ENCODE measurements at regions not wholly inside any gene's neighbourhood (a gene's known extent, or its start where the extent isn't known, plus 50 kb on each side); places are given as distances from the start of the nearest gene placed in this dataset.
"Not testable (repeated sequence)": the region's sequence is repeated elsewhere in the genome, so short reads cannot be mapped to it uniquely, and the experiment has no call there.

DNA sequence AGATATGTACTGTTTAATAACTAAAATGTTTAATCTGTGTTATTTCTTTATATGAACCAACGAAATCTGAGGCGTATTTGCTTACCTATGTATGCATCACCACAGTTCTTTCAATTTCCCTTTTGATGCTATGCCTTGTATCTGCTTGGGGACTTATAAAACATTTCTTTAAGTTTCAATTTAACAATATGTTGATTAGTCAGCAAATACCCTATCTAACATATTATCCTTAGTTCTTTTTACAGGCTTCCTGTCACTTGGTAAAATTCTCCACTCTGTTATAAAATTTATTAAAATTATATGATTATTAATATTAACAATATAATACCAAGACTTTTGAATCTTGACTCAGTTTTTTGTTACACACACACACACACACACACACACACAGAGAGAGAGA lies 174.3 kb downstream of the CPS1 start:
- no peak for DNase-seq (ENCODE audit: low spot score)

DNA sequence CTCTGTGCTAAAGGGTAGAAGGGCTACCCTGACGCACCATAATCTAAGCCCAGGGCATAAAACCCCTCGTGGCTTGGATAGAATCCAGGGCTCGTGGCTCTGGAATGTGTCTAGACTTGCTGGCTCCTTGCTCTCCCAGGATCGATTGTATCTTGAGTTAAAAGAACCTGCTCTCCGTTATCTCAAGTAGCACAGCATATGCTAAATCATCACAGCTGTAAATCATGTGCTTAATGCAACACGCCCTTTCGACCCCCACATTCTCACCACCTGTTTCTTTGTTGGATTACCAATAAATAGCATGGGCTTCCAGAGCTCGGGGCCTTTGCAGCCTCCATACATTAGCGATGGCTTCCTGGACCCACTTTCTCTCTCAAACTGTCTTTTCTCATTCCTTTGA lies 190.4 kb downstream of the CPS1 start:
- not testable (repeated sequence) for DNase-seq (ENCODE audit: low spot score)

DNA sequence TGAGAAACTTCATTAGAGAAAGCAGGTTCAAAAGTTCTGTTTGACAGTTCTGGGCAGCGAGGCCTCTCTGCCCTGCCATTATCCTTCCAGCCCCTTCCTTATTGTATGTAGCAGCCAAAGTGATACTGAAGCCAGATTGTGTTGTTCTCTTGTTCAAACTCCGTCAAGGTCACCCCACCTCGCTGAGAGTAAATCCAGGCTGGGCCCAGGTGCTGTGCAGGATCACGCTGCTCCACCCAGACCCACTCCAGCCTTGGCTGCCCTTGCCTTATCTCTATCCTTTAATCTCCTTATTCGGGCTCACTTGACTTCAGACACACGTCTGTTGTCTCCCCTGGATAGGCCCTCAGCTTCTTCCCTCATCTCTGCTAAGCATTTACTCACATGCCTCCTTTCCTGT lies 196.1 kb downstream of the CPS1 start:
- no peak for DNase-seq (ENCODE audit: low spot score)

GRCh38 chr2:210753386-210753785 lies 197.0 kb downstream of the CPS1 start:
- DNase-seq (ENCODE audit: low spot score): no peak

DNA sequence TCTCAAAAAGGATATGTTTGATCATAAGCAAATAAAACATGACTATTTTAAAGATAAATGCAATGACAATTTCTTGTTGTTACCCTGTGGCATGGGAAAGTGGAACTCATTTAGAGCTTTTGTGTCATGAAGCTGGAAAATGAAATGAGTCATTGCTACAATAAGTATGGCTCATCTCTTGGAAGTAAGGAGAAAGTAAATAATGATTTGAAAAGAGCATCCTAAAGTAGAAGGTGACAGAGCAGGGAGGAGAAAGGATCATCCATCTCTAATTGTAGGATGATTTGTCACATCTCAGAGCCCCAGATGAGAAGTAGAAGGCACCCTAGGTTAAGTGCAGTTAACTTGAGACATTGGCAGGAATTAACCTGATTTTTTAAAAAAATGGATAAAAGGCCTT lies 200.5 kb downstream of the CPS1 start:
- no peak for DNase-seq (ENCODE audit: low spot score)

DNA sequence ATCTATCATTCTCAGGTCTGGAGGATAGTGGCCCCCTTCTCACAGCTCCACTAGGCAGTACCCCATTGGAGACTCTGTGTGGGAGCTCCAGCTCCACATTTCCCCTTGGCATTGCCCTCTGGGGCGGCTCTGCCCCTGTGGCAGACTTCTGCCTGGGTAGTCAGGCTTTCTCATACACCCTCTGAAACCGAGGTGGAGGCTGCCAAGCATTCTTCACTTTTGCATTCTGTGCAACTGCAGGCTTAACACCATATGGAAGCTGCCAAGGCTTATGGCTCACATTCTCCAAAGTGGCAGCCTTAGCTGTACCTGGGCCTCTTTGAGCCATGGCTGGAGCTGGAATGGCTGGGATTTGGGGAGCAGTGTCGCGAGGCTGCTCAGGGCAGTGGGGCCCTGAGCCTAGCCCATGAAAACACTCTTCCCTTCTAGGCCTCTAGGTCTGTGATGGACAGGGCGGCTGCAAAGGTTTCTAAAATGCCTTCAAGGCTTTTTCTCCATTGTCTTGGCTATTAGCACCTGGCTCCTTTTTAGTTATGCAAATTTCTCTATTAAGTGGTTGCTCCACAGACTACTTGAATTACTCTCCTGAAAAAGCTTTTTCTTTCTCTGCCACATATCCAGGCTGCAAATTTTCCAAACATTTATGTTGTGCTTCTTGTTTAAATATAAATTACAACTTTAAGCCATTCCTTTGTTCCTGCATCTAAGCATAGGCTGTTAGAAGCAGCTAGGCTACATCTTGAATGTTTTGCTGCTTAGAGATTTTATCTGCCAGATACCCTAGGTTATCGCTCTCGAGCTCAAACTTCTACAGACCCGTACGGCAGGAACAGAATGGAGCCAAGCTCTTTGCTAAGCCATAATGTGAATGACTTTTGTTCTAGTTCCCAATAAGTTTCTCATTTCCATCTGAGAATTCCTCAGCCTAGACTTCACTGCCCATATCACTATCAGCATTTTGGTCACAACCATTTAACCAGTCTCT lies 206.5 kb downstream of the CPS1 start:
- DNase-seq (ENCODE audit: low spot score): no peak

- DNase-seq (ENCODE audit: low spot score): no peak
These were observed 212.0 kb downstream of the CPS1 start for GRCh38 chr2:210768329-210768910.

- DNase-seq (ENCODE audit: low spot score): no peak
These were observed 220.4 kb downstream of the CPS1 start for GRCh38 chr2:210776756-210777155.

- DNase-seq (ENCODE audit: low spot score): no peak
These were observed 225.8 kb downstream of the CPS1 start for GRCh38 chr2:210782222-210782621.

DNA sequence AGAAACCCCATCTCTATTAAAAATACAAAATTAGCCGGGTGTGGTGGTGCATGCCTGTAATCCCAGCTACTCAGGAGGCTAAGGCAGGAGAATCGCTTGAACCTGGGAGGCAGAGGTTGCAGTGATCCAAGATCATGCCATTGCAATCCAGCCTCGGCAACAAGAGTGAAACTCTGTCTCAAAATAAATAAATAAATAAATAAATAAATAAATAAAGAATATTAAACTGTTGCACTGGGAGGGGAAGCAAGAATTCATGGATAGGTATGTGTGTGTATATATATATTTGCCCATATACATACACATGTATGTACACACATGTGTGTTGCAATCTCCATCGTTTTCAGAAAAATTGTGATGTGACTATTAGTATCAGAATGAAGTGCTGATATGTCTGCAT lies 231.4 kb downstream of the CPS1 start:
- DNase-seq (ENCODE audit: low spot score): not testable (repeated sequence)

DNA sequence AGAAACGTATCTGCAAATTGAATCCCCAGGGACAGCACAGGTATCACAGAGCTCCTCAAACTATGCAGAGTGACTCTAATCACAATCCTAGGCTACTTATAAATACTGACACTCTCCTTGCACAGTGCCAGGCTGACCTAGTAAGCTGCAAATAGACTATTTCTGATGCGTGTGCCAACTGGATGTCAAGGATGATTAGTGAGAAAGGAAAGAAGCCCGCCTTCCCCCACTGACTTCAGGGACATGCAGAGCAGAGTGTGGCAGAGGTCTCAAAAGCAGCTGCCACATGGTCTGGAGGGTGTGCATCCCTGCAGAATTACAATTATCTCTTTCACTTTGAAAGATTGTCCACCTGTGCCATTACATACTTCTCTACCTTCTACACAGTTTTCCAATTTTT lies 235.6 kb downstream of the CPS1 start:
- no peak for DNase-seq (ENCODE audit: low spot score)

- DNase-seq (ENCODE audit: low spot score): no peak
These were observed 239.1 kb downstream of the CPS1 start for GRCh38 chr2:210795506-210795905.

DNA sequence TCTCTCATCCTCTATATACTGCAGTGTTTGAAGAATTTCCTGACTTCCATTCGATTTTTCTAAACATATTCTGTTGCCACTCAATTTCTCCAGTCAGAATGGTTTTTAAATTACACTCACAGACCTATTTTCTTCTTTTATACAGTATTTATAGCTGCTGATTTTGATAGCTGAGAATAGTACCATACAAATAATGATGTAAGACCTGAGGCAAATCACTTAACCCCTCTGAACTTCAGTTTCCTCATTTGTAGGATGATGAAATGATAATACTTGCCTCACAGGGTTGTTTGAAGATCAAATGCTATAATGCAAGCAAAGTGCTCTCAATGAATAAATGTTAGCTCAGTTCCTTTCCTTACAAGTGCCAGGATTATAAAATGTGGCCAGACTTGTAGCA lies 241.8 kb downstream of the CPS1 start:
- no peak for DNase-seq (ENCODE audit: low spot score)

- DNase-seq (ENCODE audit: low spot score): no peak
These were observed 258.0 kb downstream of the CPS1 start for GRCh38 chr2:210814251-210815025.

GRCh38 chr2:210816769-210817168 lies 260.4 kb downstream of the CPS1 start:
- no peak for DNase-seq (ENCODE audit: low spot score)

DNA sequence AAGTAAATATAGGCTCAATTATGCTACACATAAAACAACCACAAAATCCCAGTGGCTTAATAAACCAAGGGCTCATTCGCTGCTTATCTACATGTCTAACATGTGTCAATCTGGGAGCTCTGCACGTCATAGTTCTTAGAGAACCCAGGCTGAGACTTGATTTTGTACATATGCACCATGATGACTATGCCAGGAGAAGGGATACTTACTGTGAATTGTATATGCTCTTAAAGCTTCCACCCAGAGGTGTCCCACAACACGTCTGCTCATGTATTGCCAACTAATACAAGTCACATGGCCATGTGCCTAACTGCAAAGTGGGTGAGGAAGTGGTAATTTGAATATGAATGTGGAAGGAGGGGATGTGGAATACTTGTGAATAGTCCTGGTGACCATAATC lies 262.1 kb downstream of the CPS1 start:
- no peak for DNase-seq (ENCODE audit: low spot score)

- no peak for DNase-seq (ENCODE audit: low spot score)
These were observed 277.0 kb downstream of the CPS1 start for GRCh38 chr2:210833403-210833802.

- no peak for DNase-seq (ENCODE audit: low spot score)
These were observed 282.6 kb downstream of the CPS1 start for GRCh38 chr2:210839034-210839433.

DNA sequence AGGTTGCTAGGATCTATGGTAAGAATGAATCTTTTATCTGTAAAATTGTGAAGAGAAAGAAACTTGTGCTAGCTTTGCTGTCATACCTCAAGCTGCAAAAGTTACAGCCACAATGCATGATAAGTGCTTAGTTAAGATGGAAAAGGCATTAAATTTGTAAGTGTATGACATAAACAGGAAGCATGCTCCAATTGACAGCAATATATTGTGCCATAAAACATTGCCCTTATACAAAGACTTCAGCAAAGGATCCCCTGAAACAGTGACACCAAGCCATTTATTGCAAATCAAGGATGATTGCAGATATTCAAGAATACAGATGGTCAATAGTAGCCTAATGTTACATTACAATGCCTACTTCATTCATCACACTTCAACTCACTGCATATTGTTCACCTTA lies 283.1 kb downstream of the CPS1 start:
- DNase-seq (ENCODE audit: low spot score): no peak

GRCh38 chr2:210842896-210843295 lies 286.5 kb downstream of the CPS1 start:
- DNase-seq (ENCODE audit: low spot score): no peak

DNA sequence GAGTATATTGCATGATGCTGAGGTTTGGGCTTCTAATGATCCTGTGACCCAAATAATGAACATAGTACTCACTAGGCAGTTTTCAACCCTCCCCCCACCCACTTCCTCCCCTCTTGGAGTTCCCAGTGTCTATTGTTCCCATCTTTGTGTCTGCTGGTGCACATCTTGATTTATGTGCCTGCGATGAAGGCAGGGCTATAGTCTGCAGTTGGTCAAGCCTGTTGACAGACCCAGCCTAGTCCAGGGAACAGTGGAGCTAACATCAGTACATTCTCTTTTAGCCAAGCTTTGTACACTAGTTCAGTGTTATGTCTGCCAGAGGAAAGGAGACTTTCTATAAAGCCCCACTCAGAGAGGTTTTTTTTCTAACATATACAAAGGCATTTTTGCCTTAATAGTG lies 287.6 kb downstream of the CPS1 start:
- no peak for DNase-seq (ENCODE audit: low spot score)

- DNase-seq (ENCODE audit: low spot score): no peak
These were observed 302.9 kb downstream of the CPS1 start for GRCh38 chr2:210859314-210859713.

DNA sequence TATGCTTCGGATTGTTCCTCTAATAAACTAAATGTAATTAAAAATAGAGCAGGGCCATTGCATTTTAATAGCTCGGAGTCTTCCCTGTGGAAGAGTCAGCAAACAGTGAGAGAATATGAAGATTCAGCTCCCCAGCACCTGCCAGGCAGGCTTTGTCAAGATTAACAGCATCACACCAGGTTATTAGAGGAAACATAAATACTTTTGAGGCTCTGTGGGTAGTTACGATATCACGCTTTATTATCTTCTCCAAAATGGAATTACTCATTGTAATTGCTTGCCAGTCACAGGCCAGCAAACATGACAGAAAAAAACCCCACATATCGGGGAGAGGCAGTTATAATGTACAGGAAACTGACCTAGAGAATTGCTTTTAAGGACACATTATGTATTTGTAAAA lies 303.9 kb downstream of the CPS1 start:
- DNase-seq (ENCODE audit: low spot score): no peak

Measured in kidney tubule cell (primary cell).